ENCODE measurements at regions not wholly inside any gene's neighbourhood (a gene's known extent, or its start where the extent isn't known, plus 50 kb on each side); places are given as distances from the start of the nearest gene placed in this dataset.
A peak's percentile ranks its signal among the peaks of the same experiment; 100 is the strongest.
"Not testable (repeated sequence)": the region's sequence is repeated elsewhere in the genome, so short reads cannot be mapped to it uniquely, and the experiment has no call there.

DNA sequence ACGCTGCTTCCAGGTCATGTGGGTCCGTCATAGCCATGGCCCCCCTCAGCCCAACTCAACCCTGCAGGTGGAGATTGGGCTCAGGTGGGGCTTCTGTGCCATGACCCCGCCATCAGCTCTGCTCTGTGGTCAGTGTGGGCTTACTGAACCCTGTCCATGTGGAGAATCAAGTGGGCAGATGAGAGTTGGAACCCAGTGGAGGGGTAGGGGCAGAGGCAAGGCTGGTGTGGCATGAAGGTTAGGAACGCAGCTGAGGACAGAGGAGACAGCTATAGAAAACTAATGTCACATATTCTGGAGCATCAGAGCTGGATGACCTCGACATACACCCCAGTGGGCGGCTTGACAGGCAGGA is 355.9 kb downstream of the PTPRU start:
- intact Hi-C loops (cut with DNase I), result no loop called here
- ATAC-seq (no peak), DNase-seq (ENCODE audit: low spot score) (no peak)

DNA sequence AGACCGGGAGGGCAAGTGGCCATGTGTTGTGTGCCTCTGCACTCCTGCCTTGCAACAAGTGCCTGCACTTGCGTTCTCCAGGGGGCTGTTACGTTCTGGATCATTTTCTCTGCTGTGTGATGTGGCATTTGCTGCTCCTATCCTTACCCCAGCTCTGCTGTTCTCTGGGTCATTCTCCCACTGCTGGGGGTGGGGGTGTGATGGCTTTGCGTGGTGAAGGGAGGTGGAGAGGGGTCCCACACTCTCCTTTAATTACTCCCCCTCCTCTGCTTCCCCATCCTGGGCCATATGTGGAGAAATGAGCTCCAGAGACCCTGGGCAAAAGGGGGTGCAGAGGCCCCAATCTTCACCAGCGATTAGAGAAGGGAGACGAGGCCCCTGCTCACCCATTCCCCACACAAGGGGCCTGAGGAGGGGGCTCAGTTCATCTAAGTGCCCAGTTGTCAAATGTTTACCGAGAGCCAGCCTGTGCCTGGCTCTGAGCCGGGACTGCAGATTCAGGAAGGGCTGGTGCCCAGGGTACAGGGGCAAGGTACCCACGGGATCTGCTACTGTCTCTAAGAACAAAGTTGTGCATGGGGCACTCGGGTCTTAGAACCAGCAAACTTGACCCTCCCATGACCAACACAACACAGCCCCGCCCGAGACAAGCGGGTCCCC is 355.4 kb downstream of the PTPRU start:
- ATAC-seq, result no peak
- intact Hi-C loops (cut with DNase I), result no loop called here
- DNase-seq (ENCODE audit: low spot score), result no peak

DNA sequence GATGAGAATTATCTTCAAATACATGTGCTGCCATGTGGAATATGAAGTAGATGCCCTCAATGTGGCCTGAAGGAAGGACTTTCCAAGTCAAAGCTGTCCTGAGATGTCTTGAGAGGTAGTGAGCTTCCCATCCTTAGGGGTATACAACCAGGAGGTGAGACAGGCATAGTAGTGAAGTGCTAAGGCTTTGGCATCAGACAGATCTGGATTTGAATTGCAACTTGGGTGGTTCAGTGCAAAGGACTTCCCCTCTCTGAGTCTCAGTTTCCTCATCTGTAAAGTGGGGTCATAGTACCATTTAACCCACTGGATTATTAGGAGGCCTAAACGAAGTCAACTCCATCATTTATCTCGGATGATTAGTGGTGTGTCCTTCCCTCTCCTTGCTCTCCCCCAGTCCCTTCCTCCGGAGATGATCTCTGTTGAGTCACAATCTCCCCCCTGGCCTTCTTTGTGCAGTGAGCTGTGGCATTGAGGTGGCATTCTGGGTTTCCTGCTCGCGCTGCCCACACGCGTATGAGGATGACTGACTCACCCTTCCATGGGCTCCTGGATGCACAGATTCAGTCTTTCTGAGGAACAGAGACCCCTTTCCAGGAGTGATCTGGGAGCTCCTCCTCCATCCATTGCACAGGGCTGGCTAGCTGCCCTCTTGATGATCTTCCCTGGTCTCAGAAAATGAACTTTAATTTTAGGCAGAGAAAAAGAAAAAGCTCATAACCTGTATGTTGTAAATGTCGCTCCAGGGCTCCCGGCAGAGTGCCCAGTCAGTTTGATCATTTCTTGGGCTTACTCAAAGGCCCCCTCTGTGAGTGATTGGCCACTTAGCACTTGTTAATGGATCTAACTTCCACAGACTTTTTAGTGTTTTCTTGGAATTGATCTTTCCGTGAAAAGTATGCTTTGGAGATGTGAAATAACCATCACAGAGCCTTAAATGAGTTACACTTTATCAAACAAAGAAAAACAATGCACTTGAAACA is 354.6 kb downstream of the PTPRU start:
- no peak for ATAC-seq
- intact Hi-C loops (cut with DNase I), result no loop called here
- DNase-seq (ENCODE audit: low spot score), result no peak

DNA sequence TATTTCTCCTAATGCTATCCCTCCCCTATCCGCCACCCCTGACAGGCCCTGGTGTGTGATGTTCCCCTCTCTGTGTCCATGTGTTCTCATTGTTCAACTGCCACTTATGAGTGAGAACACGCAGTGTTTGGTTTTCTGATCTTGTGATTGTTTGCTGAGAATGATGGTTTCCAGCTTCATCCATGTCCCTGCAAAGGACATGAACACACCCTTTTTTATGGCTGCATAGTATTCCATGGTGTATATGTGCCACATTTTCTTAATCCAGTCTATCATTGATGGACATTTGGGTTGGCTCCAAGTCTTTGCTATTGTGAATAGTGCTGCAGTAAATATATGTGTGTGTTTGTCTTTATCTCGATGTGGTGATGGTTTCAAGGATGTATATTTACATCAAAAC is 353.4 kb downstream of the PTPRU start:
- DNase-seq (ENCODE audit: low spot score); intact Hi-C loops (cut with DNase I); ATAC-seq: not testable (repeated sequence)

DNA sequence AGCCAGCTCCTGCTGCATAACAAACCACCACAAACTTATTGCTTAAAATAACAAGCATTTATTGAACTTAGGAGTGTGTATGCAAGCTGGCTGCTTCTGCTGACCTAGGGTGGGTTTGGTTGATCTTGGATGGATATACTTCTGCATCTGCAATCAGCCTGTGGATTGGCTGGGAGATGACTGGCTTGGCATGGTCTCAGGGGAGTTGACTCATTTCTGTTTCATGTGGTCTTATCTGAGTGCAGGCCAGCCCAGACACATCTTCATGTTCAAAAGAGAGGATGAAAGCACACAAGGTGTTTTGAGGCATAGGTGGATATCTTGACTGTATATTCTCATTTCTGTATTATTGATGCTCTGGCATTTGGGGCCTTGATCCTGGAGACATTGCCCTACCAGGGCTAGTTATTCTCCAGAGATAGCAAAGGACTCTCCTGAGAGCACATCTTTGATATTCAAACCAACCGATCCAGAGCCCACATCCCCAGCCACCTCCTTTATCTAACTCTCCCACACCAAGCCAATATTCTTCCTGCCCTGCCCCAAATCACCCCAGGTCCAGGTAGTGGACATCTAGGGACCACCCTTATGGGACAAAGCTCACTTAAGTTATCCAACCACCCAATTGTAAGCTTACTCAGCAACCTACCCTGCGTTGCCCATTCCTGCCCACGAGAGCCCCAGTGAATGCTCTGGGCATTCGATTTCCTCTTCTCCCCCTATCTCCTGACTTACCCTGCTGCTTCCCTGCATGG is 350.8 kb downstream of the PTPRU start:
- DNase-seq (ENCODE audit: low spot score) (no peak), ATAC-seq (no peak)
- intact Hi-C loops (cut with DNase I), result no loop called here

DNA sequence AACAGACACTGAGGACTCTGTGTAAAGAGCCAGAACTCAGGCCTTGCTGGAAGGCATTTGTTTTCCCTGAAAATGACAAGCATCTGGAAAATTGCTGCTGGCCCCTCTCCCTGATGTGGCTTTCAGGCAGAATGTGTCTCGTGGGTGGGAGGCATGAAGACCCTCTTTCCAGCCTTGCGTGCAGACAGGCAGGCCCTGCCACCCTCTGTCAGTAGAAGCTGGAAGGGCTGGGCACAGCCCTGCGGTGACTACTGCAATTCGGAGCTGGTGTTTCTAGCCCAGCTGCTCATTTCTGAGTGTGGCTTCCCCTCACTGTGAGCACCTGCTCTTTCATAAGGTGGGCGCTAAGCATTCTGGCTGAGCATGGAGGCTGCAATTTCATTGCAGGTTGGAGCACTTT is 349.9 kb downstream of the PTPRU start:
- DNase-seq (ENCODE audit: low spot score) (no peak), ATAC-seq (no peak)
- intact Hi-C loops (cut with DNase I), result no loop called here

DNA sequence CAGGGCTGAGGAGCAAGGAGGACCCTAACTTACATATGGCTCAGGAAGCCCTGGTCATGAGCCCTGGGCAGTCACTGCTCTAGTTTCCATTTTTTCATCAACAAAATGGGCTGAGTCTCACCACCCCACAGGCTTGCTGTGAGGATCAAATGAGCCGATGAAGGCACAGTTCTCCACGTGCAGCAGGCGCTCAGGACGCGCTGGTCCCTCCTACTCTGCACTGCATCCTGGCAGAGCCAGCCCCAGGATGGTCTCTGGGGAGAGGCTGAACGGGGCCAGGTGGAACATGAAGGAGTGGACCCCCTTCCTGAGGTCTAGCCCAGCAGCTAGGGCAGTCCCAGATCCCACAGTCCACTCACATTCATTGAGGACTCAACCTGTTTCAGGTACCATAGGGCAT is 349.3 kb downstream of the PTPRU start:
- ATAC-seq (no peak), DNase-seq (ENCODE audit: low spot score) (no peak)
- intact Hi-C loops (cut with DNase I), result no loop called here

DNA sequence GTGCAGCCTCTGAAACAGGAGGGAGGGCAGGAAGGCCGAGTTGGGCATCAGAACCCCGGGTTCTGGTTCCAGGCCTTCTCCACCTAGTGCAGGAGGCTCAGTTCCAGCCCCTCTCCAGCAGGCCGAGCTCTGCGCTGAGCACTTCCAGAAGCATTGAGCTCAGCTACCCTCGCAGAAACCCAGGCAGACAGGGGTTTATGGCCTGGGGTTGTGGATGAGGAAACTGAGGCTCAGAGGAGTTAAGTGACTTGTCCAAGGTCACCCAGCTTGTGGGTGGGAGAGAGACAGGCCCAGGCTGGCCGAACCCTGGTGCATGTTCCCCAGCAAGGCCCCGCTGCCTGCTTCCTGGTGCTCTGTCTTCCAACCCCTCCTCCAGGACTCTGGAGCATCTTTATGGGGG is 348.9 kb downstream of the PTPRU start:
- DNase-seq (ENCODE audit: low spot score), result no peak
- ATAC-seq, result no peak
- intact Hi-C loops (cut with DNase I), result no loop called here

DNA sequence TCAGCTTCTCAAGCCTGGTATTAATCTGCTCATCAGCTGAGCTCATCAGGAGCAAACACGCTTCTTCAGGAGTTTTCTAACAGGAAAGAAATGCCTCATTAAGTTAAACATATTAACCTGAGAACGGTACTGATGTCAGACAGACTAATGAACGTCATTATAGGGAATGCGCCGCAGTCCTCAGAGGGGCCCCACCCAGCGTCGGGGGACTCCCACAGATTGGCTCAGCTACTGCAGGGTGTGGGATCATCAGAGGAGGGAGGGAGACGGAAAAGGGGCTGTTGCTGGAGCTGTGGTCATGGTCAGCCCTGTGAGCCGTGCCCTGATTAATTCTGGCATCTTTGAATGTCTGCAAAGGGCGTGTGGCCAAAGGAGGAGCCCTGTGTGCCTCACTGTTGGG is 348.5 kb downstream of the PTPRU start:
- ATAC-seq (peak; percentile 51), DNase-seq (ENCODE audit: low spot score) (no peak)
- intact Hi-C loops (cut with DNase I), result no loop called here

DNA sequence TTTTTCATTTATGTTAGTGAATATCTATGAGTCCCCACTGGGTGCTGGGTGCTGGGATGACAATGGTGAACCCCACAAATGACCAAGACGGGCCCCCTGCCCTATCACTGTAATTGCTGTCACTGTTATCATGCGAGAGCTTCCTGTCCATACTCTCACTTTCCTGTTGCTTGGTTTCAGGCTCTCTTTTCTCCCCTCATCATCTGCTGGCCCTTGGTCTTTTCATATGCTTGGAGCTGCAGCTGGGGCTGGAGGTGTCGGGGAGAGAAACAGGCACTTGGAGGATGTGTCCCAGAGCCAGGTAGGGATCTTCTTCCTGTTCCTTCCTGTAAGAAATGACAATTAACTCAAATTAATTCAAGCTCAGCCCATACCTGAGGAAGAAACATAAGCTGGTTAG is 348.0 kb downstream of the PTPRU start:
- ATAC-seq (no peak), DNase-seq (ENCODE audit: low spot score) (no peak)
- intact Hi-C loops (cut with DNase I), result no loop called here

DNA sequence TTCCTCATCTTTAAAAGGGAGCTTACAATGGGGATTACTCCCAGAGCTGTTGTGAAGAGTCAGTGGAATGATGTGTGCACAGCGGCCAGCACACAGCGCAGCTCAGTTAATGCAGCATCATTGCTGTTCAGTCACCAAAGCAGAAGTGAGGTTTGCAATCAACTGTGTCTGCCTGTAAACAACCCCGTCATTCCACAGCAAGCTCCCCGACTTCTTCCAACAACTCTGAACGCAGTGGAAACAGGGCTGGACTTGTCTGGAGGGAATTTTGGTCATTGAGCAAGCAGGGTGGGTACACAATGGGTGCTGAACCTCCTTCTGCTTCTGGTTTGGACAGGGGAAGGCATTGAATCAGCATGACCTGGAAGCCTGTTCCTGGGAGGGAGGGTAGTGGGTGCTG is 347.4 kb downstream of the PTPRU start:
- DNase-seq (ENCODE audit: low spot score) (no peak), ATAC-seq (no peak)
- intact Hi-C loops (cut with DNase I), result no loop called here

DNA sequence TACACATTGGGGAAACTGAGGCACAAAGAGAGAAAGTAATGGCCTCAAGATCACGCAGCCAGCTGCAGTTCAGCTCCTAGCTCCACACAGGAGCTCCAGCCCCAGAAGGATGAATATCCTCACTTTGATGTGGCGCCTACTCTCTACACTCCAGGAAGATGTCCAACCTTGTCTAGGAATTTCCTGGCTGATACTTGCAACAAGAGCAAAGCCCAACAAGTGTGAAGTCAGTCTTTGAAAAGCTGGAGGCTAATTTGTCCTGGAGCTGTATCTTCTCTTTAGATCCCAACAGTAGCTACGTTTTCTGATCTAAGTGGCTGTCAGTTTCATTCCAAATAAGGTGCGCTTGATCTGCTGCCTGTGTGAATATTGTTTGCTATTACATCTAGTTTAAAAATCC is 344.9 kb downstream of the PTPRU start:
- intact Hi-C loops (cut with DNase I), result no loop called here
- no peak for ATAC-seq
- no peak for DNase-seq (ENCODE audit: low spot score)

DNA sequence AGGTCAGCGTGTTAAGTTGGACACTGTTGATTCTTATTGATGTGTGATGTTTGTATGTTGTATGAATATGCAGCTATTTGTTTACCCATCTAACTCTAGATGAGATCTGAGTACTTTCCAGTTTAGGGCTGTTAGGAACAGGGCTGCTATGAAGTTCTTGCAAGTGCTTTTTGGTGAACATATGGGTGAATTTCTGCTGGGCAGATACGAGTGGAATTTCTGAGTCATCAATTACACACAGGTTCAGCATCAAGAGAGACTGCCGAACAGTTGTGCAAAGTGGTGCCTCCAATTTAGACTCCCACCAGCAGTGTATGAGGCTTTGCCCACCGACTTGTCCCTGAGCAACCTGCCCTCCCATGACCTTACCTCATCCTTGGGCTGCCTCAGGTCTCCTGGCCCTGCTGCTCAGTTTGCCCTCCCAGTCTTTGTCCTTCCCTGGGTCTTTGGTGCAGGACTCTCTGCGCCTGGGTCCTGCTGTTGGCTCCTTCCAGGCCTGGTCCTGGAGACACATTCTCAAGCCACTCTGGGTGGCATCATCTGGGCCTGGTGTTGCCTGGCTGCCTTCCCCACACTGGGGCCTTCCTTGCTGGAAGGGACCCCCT is 343.6 kb downstream of the PTPRU start:
- intact Hi-C loops (cut with DNase I), result no loop called here
- ATAC-seq (no peak), DNase-seq (ENCODE audit: low spot score) (no peak)

DNA sequence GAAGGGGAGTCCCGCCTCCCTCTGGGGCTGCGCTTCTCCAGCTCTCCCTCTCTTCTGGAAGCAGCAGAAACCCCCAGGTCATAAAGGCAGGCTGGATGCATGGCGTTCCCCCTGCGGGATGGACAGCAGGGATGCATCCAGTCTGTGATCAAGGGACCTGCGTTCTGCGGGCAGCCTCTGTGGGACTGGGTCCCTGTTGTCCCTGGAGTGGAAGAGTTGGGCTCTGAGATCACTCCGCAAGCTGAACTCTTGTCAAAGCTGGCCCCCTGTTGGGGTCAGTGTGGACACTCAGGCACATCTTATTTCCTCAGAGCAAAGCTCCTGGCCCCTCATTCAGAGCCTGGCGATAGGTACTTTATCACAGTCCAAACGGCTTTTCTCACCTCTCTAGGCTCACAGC is 341.2 kb downstream of the PTPRU start:
- DNase-seq (ENCODE audit: low spot score) (no peak), ATAC-seq (no peak)
- intact Hi-C loops (cut with DNase I), result no loop called here

DNA sequence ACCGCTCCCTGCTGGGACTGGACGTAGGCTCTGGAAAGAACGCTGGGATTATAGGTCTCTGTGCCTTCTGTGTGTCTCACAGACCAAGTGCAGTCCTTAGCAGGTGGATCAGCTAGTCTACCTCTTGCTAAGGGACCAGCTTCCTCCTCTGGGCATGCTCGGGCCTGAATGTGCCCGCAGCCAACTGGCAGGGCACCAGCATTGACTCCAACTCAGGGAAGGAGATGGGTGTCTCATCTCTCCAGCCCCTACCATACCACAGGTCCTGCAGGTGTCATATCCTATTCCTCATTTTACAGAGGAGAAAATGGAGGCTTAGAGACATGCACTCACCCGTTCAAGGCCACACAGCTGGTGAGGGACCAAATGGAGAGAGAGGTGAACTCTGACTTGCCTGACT is 340.2 kb downstream of the PTPRU start:
- ATAC-seq, result no peak

DNA sequence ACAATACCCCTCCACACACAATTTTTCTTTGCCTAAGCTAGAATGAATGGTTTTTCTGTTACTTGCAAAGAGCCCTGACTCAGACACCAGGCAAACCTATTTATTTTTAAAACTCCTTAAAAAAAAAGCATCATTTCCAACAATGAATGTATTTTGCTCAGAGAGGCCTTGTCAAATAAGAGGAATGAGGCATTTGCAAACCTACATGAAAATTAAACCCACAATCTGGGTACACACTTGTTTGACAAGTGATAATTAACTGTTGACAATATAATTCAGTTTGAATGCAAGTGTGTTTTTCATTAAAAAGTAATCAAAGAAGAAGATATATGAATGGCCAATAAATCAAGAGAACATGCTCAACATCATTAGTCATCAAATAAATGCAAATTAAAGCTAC is 339.5 kb downstream of the PTPRU start:
- DNase-seq (ENCODE audit: low spot score) (no peak), ATAC-seq (no peak)
- intact Hi-C loops (cut with DNase I), result no loop called here

More for the DNA sequence above, 340.2 kb downstream of the PTPRU start:
- intact Hi-C loops (cut with DNase I), result no loop called here
- no peak for DNase-seq (ENCODE audit: low spot score)

DNA sequence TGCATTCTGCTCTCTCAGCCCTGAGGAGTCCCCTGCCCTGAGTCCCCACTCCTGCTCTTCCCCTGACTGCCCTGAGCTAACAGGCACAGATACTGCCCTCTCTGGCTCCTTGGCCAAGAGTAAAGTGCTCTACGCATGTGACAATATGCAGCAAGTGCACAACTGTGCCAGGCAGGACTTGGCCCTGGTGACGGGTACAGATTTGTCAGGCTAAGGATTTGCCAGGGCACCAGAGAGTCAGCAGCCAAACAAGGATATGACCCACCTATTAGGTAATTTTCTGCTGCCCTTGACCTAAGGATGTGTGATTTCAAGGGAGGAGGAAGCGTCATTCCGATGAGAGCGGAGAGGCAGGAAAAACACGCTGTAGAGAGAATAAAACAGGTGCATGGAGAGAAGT is 339.0 kb downstream of the PTPRU start:
- no peak for DNase-seq (ENCODE audit: low spot score)
- intact Hi-C loops (cut with DNase I), result no loop called here
- no peak for ATAC-seq

DNA sequence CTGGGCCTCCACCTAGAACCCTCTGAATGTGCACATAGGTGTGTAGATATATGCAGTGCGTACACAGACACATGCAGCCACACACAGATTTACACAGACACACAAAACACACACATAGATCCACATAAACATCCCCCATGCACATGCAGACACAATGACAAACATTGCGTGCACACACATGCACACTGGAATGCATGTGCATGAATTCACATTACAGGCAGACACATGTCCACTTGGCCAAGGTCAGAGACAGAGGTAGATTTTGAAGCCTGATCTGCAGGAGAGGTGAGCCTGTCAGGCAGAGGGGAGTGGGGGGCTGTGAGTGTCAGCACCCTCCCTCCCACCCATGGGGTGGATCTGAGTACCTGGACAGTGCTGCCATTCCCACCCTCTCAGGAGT is 338.5 kb downstream of the PTPRU start:
- no peak for ATAC-seq
- no peak for DNase-seq (ENCODE audit: low spot score)
- intact Hi-C loops (cut with DNase I), result no loop called here

DNA sequence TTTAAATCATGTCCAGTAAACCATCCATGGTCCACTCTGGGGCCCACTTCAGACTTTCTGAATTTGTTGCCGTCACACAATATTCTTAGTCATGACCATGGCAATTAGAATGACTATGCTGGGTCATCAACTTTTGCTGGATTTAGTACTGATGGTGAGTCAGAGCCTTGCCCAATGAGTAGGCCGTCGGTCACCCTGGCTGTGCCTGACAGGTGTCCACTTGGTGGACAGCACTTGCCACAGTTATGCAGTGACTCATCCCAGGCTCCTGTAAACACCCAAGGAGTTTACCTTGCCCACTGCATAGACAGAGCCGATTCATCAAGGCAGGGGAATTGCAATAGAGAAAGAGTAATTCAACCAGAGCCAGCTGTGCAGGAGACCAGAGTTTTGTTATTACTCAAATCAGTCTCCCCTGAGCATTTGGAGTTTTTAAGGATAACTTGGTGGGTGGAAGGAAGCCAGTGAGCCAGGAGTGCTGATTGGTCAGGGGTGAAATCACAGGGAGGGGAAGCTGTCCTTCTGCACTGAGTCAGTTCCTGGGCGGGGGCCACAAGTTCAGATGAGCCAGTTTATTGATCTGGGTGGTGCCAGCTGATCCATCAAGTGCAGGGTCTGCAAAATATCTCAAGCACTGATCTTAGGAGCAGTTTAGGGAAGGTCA is 333.8 kb downstream of the PTPRU start:
- no peak for ATAC-seq
- no peak for DNase-seq (ENCODE audit: low spot score)
- intact Hi-C loops (cut with DNase I), result no loop called here

Data from sciatic nerve (tissue), 2 donors.